ENCODE measurements at regions not wholly inside any gene's neighbourhood (a gene's known extent, or its start where the extent isn't known, plus 50 kb on each side); places are given as distances from the start of the nearest gene placed in this dataset.

DNA sequence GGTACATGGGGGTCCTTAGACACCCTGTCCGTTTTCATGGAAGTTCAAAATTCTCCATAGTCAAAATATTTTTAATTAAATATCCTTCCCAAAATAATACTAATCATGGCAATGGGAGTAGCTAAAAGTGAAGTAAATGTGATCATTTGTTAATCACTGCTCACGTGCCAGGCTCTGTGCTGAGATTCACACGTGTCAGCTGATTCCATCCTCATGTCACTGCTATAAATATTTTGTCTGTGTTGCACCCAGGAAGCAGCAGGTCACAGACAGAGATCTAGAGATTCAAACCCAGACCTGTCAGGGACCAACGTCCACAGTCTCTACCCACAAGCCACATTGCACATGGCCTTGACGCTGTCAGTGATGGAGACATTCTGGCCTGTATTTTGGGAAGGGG is 74.3 kb downstream of the KLHDC7A start:
- Histone ChIP-seq H3K36me3 (ENCODE audit: control insufficient read depth, insufficient read depth, low read length) (no peaks in the 10 kb centered on the region), H3K4me3 (no peak overlapping the region), H3K9me1 (ENCODE audit: control insufficient read depth, insufficient read depth, low read length) (peaks cover 3% of the 10 kb centered on the region), H3K4me1 (replicated peaks in 1 of 2; ENCODE audit: control insufficient read depth in 2 of 2, insufficient read depth in 2 of 2, low read length in 2 of 2) (no peaks in the 10 kb centered on the region), H3K27ac (ENCODE audit: extremely low read depth, low read depth, low read length) (no peak overlapping the region), H4K20me1 (replicated peaks; ENCODE audit: control insufficient read depth, insufficient read depth, low read length) (peaks cover 15% of the 10 kb centered on the region; the same call in 1 of the 2 replicates), H3K79me2 (ENCODE audit: control insufficient read depth, insufficient read depth, low read length) (no peaks in the 10 kb centered on the region), H3K9me3 (replicated peaks; ENCODE audit: control insufficient read depth, insufficient read depth, low read depth, low read length) (no peaks in the 10 kb centered on the region), H3K4me2 (ENCODE audit: insufficient read depth, low read length) (no peak overlapping the region), H3K27me3 (ENCODE audit: control insufficient read depth in 2 of 2, insufficient read depth in 2 of 2, low read length in 2 of 2) (peaks cover 19 to 68% of the 10 kb centered on the region in 2 experiments), H2AFZ (ENCODE audit: low read depth, low read length) (no peak overlapping the region), H3K9ac (ENCODE audit: insufficient read depth in 1 of 2, low read depth in 2 of 2, low read length in 2 of 2) (no peak overlapping the region)
- TF ChIP-seq JUN (IDR thresholded peaks at IDR 0.05; ENCODE audit: borderline replicate concordance, low read depth, low read length) (no peak), JUN (CRISPR knock-in tag; IDR thresholded peaks at IDR 0.05; ENCODE audit: borderline replicate concordance) (no peak), ASH1L (IDR thresholded peaks at IDR 0.05; ENCODE audit: borderline replicate concordance, low read depth, partially characterized antibody) (no peak), BRD4 (IDR thresholded peaks at IDR 0.05) (no peak), TSC22D4 (tag; IDR thresholded peaks at IDR 0.05) (no peak), HMG20A (CRISPR knock-in tag; conservative IDR thresholded peaks at IDR 0.05) (no peak), HDGF (IDR thresholded peaks at IDR 0.05) (no peak), ZKSCAN8 (CRISPR knock-in tag; IDR thresholded peaks at IDR 0.05) (no peak), PTTG1 (tag; IDR thresholded peaks at IDR 0.05; ENCODE audit: low read depth) (no peak), ETS2 (tag; IDR thresholded peaks at IDR 0.05; ENCODE audit: borderline replicate concordance, poor library complexity, severe bottlenecking) (no peak), THRAP3 (IDR thresholded peaks at IDR 0.05; ENCODE audit: borderline replicate concordance) (no peak), MAFK (IDR thresholded peaks at IDR 0.05; ENCODE audit: low read length) (no peak), KAT2B (IDR thresholded peaks at IDR 0.05; ENCODE audit: low read depth, low read length) (no peak), NBN (IDR thresholded peaks at IDR 0.05; ENCODE audit: low read depth) (no peak), ZNF24 (IDR thresholded peaks at IDR 0.05) (no peak)
- TF ChIP-seq, protein P1, sequence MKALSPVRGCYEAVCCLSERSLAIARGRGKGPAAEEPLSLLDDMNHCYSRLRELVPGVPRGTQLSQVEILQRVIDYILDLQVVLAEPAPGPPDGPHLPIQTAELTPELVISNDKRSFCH (CRISPR knock-in tag; IDR thresholded peaks at IDR 0.05): no peak
- TF ChIP-seq, protein P1 (tag; IDR thresholded peaks at IDR 0.05): no peak
- TF ChIP-seq, protein P2, sequence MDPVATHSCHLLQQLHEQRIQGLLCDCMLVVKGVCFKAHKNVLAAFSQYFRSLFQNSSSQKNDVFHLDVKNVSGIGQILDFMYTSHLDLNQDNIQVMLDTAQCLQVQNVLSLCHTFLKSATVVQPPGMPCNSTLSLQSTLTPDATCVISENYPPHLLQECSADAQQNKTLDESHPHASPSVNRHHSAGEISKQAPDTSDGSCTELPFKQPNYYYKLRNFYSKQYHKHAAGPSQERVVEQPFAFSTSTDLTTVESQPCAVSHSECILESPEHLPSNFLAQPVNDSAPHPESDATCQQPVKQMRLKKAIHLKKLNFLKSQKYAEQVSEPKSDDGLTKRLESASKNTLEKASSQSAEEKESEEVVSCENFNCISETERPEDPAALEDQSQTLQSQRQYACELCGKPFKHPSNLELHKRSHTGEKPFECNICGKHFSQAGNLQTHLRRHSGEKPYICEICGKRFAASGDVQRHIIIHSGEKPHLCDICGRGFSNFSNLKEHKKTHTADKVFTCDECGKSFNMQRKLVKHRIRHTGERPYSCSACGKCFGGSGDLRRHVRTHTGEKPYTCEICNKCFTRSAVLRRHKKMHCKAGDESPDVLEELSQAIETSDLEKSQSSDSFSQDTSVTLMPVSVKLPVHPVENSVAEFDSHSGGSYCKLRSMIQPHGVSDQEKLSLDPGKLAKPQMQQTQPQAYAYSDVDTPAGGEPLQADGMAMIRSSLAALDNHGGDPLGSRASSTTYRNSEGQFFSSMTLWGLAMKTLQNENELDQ (CRISPR knock-in tag; IDR thresholded peaks at IDR 0.05; ENCODE audit: borderline replicate concordance): no peak
- TF ChIP-seq, protein P3, sequence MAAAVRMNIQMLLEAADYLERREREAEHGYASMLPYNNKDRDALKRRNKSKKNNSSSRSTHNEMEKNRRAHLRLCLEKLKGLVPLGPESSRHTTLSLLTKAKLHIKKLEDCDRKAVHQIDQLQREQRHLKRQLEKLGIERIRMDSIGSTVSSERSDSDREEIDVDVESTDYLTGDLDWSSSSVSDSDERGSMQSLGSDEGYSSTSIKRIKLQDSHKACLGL (CRISPR knock-in tag; IDR thresholded peaks at IDR 0.05; ENCODE audit: borderline replicate concordance, poor library complexity, severe bottlenecking): no peak
- POLR2A ChIA-PET: interaction anchor here (0.5 to 0.6 kb wide), 2 partner anchors 90 to 901 kb away, joined by 3 read pairs; no protein-coding TSS in a partner anchor
- FAIRE-seq: no peak
- no TSS peak for BruUV-seq (replicated peaks)
- under 1% methylated on average over 5 of the region's 5 CpGs for WGBS (ENCODE audit: insufficient coverage, low coverage, missing lambda C conversion rate)
- CTCF ChIA-PET (ENCODE audit: low intra/inter-chr PET ratio): no interaction called here
- in situ Hi-C loops (cut with MboI): no loop called here
- DNase-seq (ENCODE audit: extremely low read depth in 1 of 4, low spot score in 3 of 4): no peak
- ATAC-seq: no peak
- intact Hi-C loops (cut with micrococcal nuclease): no loop called here
